DND-41 (cell line): ENCODE measurements at regions not wholly inside any gene's neighbourhood (a gene's known extent, or its start where the extent isn't known, plus 50 kb on each side); places are given as distances from the start of the nearest gene placed in this dataset.
"Not testable (repeated sequence)": the region's sequence is repeated elsewhere in the genome, so short reads cannot be mapped to it uniquely, and the experiment has no call there.

ENCODE experiments used
- ATAC-seq: fragments of 200-7000 bp; cut with Tn5 transposase; 3 replicates; pipeline ENCODE4 v1.9.1; 2021; ENCODE audit warnings: low read depth; ENCODE audit not compliant: insufficient read depth
- DNase-seq: peaks from one replicate; pipeline ENCODE4 v3.0.0-alpha.2; 2020
- H2AFZ ChIP-seq: 2 replicates; pipeline ENCODE4 v1.6.0; 2012; ENCODE audit warnings: low read depth, low read length
- H3K27ac ChIP-seq: 2 replicates; pipeline ENCODE4 v1.5.1; 2012; ENCODE audit warnings: low read length, inconsistent platforms
- H3K27me3 ChIP-seq: fragments of 200-600 bp; sonication (generic); 2 replicates; pipeline ENCODE4 v1.6.0; 2012; ENCODE audit warnings: low read length, mild to moderate bottlenecking, inconsistent platforms; ENCODE audit not compliant: insufficient read depth, poor library complexity
- H3K36me3 ChIP-seq: 2 replicates; pipeline ENCODE4 v1.5.1; 2012; ENCODE audit warnings: low read length, inconsistent platforms; ENCODE audit not compliant: insufficient read depth
- H3K4me1 ChIP-seq: 2 replicates; pipeline ENCODE4 v1.5.1; 2012; ENCODE audit warnings: mild to moderate bottlenecking, low read length; ENCODE audit not compliant: insufficient read depth
- H3K4me2 ChIP-seq: 2 replicates; pipeline ENCODE4 v1.6.0; 2012; ENCODE audit warnings: mild to moderate bottlenecking, moderate library complexity, low read length, inconsistent platforms; ENCODE audit not compliant: insufficient read depth
- H3K4me3 ChIP-seq, 2 experiments: fragments of 200-600 bp in 1 of 2; shearing (Covaris generic) in 1 of 2; 2 replicates each; pipeline ENCODE4 v1.5.1; 2012 to 2016; ENCODE audit warnings: inconsistent platforms in 2 of 2, low read length in 2 of 2, mild to moderate bottlenecking in 2 of 2, low read depth in 1 of 2, moderate library complexity in 1 of 2
- H3K79me2 ChIP-seq: 2 replicates; pipeline ENCODE4 v1.6.0; 2012; ENCODE audit warnings: low read length, inconsistent platforms; ENCODE audit not compliant: insufficient read depth
- H3K9ac ChIP-seq: 2 replicates; pipeline ENCODE4 v1.6.0; 2012; ENCODE audit warnings: low read depth, mild to moderate bottlenecking, inconsistent platforms, low read length, moderate library complexity
- H3K9me3 ChIP-seq: 2 replicates; pipeline ENCODE4 v1.5.1; 2012; ENCODE audit warnings: low read length, moderate library complexity, mild to moderate bottlenecking, inconsistent platforms; ENCODE audit not compliant: insufficient read depth, severe bottlenecking
- H4K20me1 ChIP-seq: 2 replicates; pipeline ENCODE4 v1.6.0; 2012; ENCODE audit warnings: low read length; ENCODE audit not compliant: insufficient read depth
- CTCF ChIP-seq: IDR thresholded peaks from 2 replicates; pipeline ENCODE4 v1.5.1; 2012; ENCODE audit warnings: borderline replicate concordance, low read length, moderate library complexity, mild to moderate bottlenecking; ENCODE audit not compliant: poor library complexity, severe bottlenecking; ENCODE audit errors: extremely low read depth
- EZH2 ChIP-seq: IDR thresholded peaks from 3 replicates; pipeline ENCODE4 v1.6.1; 2012; ENCODE audit warnings: borderline replicate concordance, low read depth, mild to moderate bottlenecking, moderate library complexity, low read length, inconsistent platforms; ENCODE audit not compliant: severe bottlenecking

GRCh38 chr9:75242426-75242825, 154.1 kb downstream of the OSTF1 start:
- H3K27ac ChIP-seq, result no peak overlapping the region
- DNase-seq (no peak), ATAC-seq (no peak)
- no peaks in the 10 kb centered on the region for H3K36me3 ChIP-seq
- no peaks in the 10 kb centered on the region for H3K9me3 ChIP-seq
- no peak overlapping the region for H2AFZ ChIP-seq
- TF ChIP-seq CTCF, result no peak
- no peak for TF ChIP-seq EZH2
- H3K4me3 ChIP-seq, result no peak overlapping the region
- no peak overlapping the region for H3K9ac ChIP-seq
- no peaks in the 10 kb centered on the region for H3K4me1 ChIP-seq
- no peaks in the 10 kb centered on the region for H3K79me2 ChIP-seq
- no peaks in the 10 kb centered on the region for H3K27me3 ChIP-seq
- no peak overlapping the region for H3K4me2 ChIP-seq
- H4K20me1 ChIP-seq, result no peaks in the 10 kb centered on the region

- TF ChIP-seq CTCF, result no peak
- TF ChIP-seq EZH2, result no peak
- no peak overlapping the region for H2AFZ ChIP-seq
- H3K27me3 ChIP-seq, result no peaks in the 10 kb centered on the region
- H3K9me3 ChIP-seq, result peaks cover 2% of the 10 kb centered on the region
- no peak overlapping the region for H3K27ac ChIP-seq
- DNase-seq, result no peak
- no peaks in the 10 kb centered on the region for H3K36me3 ChIP-seq
- H4K20me1 ChIP-seq, result no peaks in the 10 kb centered on the region
- no peak overlapping the region for H3K4me2 ChIP-seq
- H3K4me1 ChIP-seq, result no peaks in the 10 kb centered on the region
- no peak for ATAC-seq
- H3K4me3 ChIP-seq, result no peak overlapping the region
- no peak overlapping the region for H3K9ac ChIP-seq
- H3K79me2 ChIP-seq, result no peaks in the 10 kb centered on the region
These were observed 158.6 kb downstream of the OSTF1 start for GRCh38 chr9:75246949-75247348.

GRCh38 chr9:75265525-75265972, 177.2 kb downstream of the OSTF1 start:
- H3K9me3 ChIP-seq, result no peaks in the 10 kb centered on the region
- H2AFZ ChIP-seq, result no peak overlapping the region
- no peaks in the 10 kb centered on the region for H3K4me1 ChIP-seq
- H4K20me1 ChIP-seq, result no peaks in the 10 kb centered on the region
- no peak overlapping the region for H3K4me3 ChIP-seq
- no peaks in the 10 kb centered on the region for H3K27me3 ChIP-seq
- no peak for TF ChIP-seq EZH2
- peak; percentile 86 for TF ChIP-seq CTCF
- H3K4me2 ChIP-seq, result no peak overlapping the region
- H3K9ac ChIP-seq, result no peak overlapping the region
- H3K79me2 ChIP-seq, result no peaks in the 10 kb centered on the region
- no peaks in the 10 kb centered on the region for H3K36me3 ChIP-seq
- H3K27ac ChIP-seq, result no peak overlapping the region
- DNase-seq, result peak; percentile 49
- peak; percentile 77 for ATAC-seq

- no peak overlapping the region for H3K9ac ChIP-seq
- no peak for DNase-seq
- TF ChIP-seq CTCF, result no peak
- no peak for TF ChIP-seq EZH2
These were observed 180.9 kb downstream of the OSTF1 start for GRCh38 chr9:75269197-75269596.

GRCh38 chr9:75273055-75273454, 184.7 kb downstream of the OSTF1 start:
- H3K4me3 ChIP-seq, H3K27me3 ChIP-seq, H3K79me2 ChIP-seq, H3K9ac ChIP-seq, H3K4me2 ChIP-seq, H3K27ac ChIP-seq, DNase-seq, H3K4me1 ChIP-seq, H3K36me3 ChIP-seq, ATAC-seq, H2AFZ ChIP-seq, H4K20me1 ChIP-seq, H3K9me3 ChIP-seq: not testable (repeated sequence)

More at GRCh38 chr9:75269197-75269596, 180.9 kb downstream of the OSTF1 start:
- H4K20me1 ChIP-seq, result no peaks in the 10 kb centered on the region
- H3K27me3 ChIP-seq, result no peaks in the 10 kb centered on the region
- no peaks in the 10 kb centered on the region for H3K36me3 ChIP-seq
- ATAC-seq, result no peak
- no peak overlapping the region for H3K4me2 ChIP-seq
- no peaks in the 10 kb centered on the region for H3K4me1 ChIP-seq
- no peak overlapping the region for H3K27ac ChIP-seq
- no peak overlapping the region for H3K4me3 ChIP-seq
- H3K79me2 ChIP-seq, result no peaks in the 10 kb centered on the region
- H2AFZ ChIP-seq, result no peak overlapping the region
- H3K9me3 ChIP-seq, result peaks cover 6% of the 10 kb centered on the region
